ENCODE measurements at regions not wholly inside any gene's neighbourhood (a gene's known extent, or its start where the extent isn't known, plus 50 kb on each side); places are given as distances from the start of the nearest gene placed in this dataset.

DNA sequence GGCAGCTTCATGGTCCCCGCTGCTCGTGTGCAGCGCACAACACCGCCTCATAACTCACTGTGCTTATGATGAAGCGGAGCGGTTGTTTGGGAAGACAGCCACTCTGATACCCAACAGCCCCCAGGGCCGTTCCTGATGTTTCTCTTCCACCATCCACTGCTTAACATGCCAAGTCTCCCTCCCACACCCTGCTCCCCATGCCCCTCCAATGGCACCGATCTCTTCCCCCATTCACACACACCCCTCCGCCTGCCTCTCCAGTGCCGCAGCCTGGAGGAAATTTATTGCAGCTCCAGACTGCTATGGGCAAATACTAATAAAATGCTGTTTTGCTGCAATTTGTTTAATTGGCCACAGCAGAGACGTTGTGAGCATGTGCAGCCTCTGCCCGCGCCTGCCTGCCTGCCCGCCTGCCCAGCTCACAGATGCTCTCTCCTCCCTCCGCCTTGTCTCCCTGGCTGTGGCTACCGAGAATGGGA is 80.3 kb upstream of the LHX1 start:
- H3K4me3 ChIP-seq (ENCODE audit: low read depth, low read length) = no peak overlapping the region

DNA sequence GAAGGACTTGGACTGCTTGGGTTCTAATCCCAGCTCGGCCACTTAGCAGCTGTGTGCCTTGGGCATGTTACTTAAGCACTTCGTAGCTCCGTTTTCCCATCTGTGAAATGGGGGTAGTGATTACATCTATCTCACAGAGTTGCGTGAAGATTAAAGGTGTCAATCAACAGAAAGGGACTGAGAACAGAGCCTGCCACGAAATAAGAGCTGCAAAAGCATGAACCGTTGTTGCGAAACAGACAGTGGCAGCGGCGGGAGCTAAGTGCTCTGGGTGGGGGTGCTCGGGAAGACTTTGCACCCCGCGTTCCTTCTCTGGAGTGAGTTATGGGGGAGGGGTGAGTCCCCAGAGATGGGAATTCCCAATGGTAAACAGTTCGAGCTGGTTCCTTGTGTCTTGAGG is 79.6 kb upstream of the LHX1 start:
- H3K9ac ChIP-seq (ENCODE audit: low read depth, low read length) = no peak overlapping the region

More for the DNA sequence above, 80.3 kb upstream of the LHX1 start:
- H3K27me3 ChIP-seq (ENCODE audit: control insufficient read depth, insufficient read depth, low read length) = no peaks in the 10 kb centered on the region
- no peaks in the 10 kb centered on the region for H3K4me1 ChIP-seq (ENCODE audit: control insufficient read depth, insufficient read depth, low read length)
- no peak overlapping the region for H3K9ac ChIP-seq (ENCODE audit: low read depth, low read length)
- H3K9me3 ChIP-seq (ENCODE audit: control insufficient read depth, insufficient read depth, low read length) = no peaks in the 10 kb centered on the region
- no peaks in the 10 kb centered on the region for H3K36me3 ChIP-seq (ENCODE audit: control insufficient read depth, insufficient read depth, low read length)

DNA sequence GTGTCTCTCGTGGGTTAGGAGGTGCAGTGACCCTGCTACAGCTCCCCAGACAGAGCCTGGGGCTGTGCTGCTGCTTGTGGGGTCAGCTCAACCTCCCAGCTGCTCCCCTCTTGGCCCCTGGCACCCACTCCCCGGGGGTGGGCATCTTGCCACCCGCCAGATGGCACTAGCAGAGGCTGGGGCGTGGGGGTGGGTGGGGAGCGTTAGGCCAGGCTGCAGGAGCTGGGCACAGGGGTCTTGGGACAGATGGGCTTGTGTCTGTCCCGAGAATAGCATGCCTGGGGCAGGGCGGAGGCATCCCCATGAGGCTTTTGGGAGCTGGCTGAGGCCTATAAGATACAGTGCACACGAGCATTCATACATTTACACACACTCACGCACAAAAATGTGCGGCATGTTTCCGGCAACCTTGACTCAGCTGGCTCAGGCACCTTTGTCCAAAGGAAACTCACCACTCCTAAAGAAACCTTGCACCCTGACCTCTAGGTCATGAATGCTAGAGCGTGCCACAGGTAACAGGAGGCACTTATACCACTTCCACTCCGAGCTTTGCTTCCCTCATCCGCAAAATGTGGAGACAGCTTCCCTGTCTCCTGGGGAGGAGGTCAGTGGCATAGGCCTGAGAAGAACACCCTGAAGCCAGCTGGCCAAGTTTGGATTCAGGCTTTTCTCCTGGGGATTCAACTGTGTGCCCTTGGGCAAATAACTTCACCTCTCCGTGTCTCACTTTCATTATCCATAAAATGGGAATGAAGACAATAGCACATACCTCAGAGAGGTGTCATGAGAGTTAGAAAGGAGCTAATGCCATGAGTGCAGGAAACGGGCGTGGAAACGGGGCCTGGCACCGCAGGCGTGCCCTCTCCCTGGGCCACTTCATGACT is 78.9 kb upstream of the LHX1 start:
- Histone ChIP-seq H3K36me3 (ENCODE audit: control insufficient read depth, insufficient read depth, low read length) (no peaks in the 10 kb centered on the region), H3K4me3 (ENCODE audit: low read depth, low read length) (no peak overlapping the region), H3K9me3 (ENCODE audit: control insufficient read depth, insufficient read depth, low read length) (no peaks in the 10 kb centered on the region), H3K4me1 (ENCODE audit: control insufficient read depth, insufficient read depth, low read length) (no peaks in the 10 kb centered on the region), H3K27me3 (ENCODE audit: control insufficient read depth, insufficient read depth, low read length) (no peaks in the 10 kb centered on the region), H3K9ac (ENCODE audit: low read depth, low read length) (no peak overlapping the region)

More for the DNA sequence above, 79.6 kb upstream of the LHX1 start:
- no peaks in the 10 kb centered on the region for H3K36me3 ChIP-seq (ENCODE audit: control insufficient read depth, insufficient read depth, low read length)
- no peak overlapping the region for H3K4me3 ChIP-seq (ENCODE audit: low read depth, low read length)
- no peaks in the 10 kb centered on the region for H3K4me1 ChIP-seq (ENCODE audit: control insufficient read depth, insufficient read depth, low read length)
- no peaks in the 10 kb centered on the region for H3K9me3 ChIP-seq (ENCODE audit: control insufficient read depth, insufficient read depth, low read length)
- H3K27me3 ChIP-seq (ENCODE audit: control insufficient read depth, insufficient read depth, low read length) = no peaks in the 10 kb centered on the region

DNA sequence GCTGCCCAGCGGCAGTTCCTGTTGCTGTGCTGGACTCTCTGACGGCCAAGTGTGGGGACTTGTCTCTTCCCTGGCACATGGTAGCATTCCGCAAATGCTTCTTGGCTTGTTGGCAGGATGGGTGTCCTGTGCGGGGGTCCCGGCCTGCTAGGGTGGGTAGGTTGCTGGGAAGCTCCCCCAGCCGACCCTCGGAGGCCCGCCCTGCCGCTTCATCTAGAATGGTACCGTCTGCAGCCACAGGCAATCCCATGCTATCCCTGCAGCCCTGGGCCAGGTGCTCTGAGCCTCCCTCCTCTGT is 78.3 kb upstream of the LHX1 start:
- H3K9me3 ChIP-seq (ENCODE audit: control insufficient read depth, insufficient read depth, low read length) = no peaks in the 10 kb centered on the region
- no peaks in the 10 kb centered on the region for H3K27me3 ChIP-seq (ENCODE audit: control insufficient read depth, insufficient read depth, low read length)
- no peaks in the 10 kb centered on the region for H3K36me3 ChIP-seq (ENCODE audit: control insufficient read depth, insufficient read depth, low read length)
- H3K9ac ChIP-seq (ENCODE audit: low read depth, low read length) = no peak overlapping the region
- no peak overlapping the region for H3K4me3 ChIP-seq (ENCODE audit: low read depth, low read length)
- H3K4me1 ChIP-seq (ENCODE audit: control insufficient read depth, insufficient read depth, low read length) = no peaks in the 10 kb centered on the region

DNA sequence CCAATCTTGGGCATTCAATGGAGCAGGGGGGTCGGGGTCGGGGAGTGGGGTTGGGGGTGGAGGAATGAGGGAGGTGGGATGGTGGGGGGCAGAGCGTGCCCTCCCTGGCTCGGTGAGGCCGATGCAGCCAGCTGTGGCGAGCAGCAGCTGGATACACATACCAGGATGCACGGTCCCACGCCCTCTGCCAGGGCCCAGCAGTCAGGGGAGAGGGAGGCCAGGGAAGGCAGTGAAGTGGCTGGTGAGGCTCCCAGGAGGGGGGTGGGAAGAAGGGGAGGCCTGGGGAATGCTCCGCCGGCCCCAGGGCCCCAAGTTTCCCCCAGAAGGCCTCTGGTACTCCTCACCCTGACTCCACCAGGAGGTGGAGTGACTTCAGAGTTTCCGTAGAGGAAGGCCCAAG is 77.6 kb upstream of the LHX1 start:
- no peak overlapping the region for H3K4me3 ChIP-seq (ENCODE audit: low read depth, low read length)
- no peaks in the 10 kb centered on the region for H3K36me3 ChIP-seq (ENCODE audit: control insufficient read depth, insufficient read depth, low read length)
- H3K4me1 ChIP-seq (ENCODE audit: control insufficient read depth, insufficient read depth, low read length) = no peaks in the 10 kb centered on the region
- no peaks in the 10 kb centered on the region for H3K9me3 ChIP-seq (ENCODE audit: control insufficient read depth, insufficient read depth, low read length)
- no peak overlapping the region for H3K9ac ChIP-seq (ENCODE audit: low read depth, low read length)
- no peaks in the 10 kb centered on the region for H3K27me3 ChIP-seq (ENCODE audit: control insufficient read depth, insufficient read depth, low read length)

DNA sequence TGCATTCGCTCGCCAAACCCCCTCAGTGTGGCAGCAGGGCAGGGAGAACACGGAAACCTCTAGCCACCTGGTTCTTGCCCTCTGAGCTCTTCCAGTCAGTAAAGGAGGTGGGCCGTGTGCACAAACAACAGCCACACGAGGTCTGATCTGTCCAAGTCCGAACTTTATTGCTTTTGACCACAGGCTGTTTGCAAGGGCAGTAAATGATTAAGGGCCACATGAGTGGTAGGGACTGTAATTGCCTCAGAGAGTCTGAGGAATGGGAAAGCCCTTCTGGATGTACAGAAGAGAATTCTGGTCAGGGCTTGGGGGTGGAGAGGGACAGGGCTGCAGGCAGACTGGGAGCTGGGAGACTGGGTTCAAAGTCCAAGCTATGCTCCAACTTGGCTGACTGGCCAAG is 75.7 kb upstream of the LHX1 start:
- H3K9me3 ChIP-seq (ENCODE audit: control insufficient read depth, insufficient read depth, low read length) = no peaks in the 10 kb centered on the region
- H3K4me3 ChIP-seq (ENCODE audit: low read depth, low read length) = no peak overlapping the region
- H3K36me3 ChIP-seq (ENCODE audit: control insufficient read depth, insufficient read depth, low read length) = no peaks in the 10 kb centered on the region
- H3K27me3 ChIP-seq (ENCODE audit: control insufficient read depth, insufficient read depth, low read length) = no peaks in the 10 kb centered on the region
- H3K9ac ChIP-seq (ENCODE audit: low read depth, low read length) = no peak overlapping the region
- H3K4me1 ChIP-seq (ENCODE audit: control insufficient read depth, insufficient read depth, low read length) = no peaks in the 10 kb centered on the region

DNA sequence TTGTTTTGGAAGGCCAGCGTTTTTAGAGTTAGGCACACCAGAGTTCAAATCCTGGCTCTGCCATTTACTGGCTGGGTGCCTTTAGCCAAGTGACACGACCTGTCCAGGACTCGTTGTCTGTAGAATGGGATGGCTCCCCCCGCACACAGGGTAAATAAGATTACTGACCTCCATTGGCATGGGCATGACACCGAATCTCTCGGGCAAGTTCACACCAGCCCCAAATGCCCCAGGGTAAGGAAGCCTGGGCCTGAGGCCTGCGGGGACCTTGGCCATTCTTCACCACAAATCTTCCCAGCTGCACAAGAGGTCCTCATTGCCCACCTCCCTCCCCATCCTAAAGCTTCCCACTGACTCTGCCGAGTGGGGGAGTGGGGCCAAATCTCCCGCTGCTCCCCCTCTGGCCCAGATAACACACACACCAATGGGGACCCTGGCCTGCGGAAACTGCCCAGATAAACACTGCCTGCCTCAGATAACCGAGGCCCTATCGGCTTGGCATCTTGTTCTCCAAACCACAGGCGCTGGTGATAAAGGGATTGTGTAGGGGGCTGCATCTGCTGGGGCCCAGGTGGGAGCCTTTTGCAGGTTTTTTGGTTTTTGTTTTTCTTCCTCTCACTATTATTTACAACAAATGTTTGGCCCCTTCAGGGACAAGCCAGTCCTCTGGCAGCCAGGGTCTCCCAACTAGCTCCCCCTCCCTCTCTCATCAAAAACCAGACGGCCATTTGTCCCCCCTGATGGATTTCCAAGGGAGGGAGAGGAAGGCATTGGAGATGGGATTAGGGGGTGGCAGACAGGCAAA is 75.0 kb upstream of the LHX1 start:
- Histone ChIP-seq H3K9ac (ENCODE audit: low read depth, low read length) (no peak overlapping the region), H3K36me3 (ENCODE audit: control insufficient read depth, insufficient read depth, low read length) (no peaks in the 10 kb centered on the region), H3K27me3 (ENCODE audit: control insufficient read depth, insufficient read depth, low read length) (no peaks in the 10 kb centered on the region), H3K4me1 (ENCODE audit: control insufficient read depth, insufficient read depth, low read length) (no peaks in the 10 kb centered on the region), H3K4me3 (ENCODE audit: low read depth, low read length) (no peak overlapping the region), H3K9me3 (ENCODE audit: control insufficient read depth, insufficient read depth, low read length) (no peaks in the 10 kb centered on the region)

DNA sequence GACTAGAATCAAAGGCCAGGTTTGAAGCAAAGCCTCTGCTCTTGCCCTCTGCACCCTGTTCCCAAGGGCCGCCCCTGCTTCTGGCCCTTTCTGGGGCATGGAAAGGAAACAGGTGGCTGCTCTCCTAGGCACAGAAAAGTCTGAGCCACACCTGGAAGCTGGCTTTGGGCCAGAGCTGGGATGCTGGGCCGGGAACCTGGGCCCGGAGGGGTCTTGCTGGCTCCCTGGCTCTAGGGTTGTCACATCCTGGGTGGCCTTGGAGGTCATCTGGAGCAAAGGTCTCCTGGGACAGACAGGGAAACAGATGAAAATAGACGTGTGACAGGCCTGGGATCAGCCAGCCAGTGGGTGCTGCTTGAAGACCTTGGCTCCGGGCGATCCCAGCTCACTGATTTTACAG is 74.1 kb upstream of the LHX1 start:
- no peak overlapping the region for H3K4me3 ChIP-seq (ENCODE audit: low read depth, low read length)
- H3K27me3 ChIP-seq (ENCODE audit: control insufficient read depth, insufficient read depth, low read length) = no peaks in the 10 kb centered on the region
- no peak overlapping the region for H3K9ac ChIP-seq (ENCODE audit: low read depth, low read length)

DNA sequence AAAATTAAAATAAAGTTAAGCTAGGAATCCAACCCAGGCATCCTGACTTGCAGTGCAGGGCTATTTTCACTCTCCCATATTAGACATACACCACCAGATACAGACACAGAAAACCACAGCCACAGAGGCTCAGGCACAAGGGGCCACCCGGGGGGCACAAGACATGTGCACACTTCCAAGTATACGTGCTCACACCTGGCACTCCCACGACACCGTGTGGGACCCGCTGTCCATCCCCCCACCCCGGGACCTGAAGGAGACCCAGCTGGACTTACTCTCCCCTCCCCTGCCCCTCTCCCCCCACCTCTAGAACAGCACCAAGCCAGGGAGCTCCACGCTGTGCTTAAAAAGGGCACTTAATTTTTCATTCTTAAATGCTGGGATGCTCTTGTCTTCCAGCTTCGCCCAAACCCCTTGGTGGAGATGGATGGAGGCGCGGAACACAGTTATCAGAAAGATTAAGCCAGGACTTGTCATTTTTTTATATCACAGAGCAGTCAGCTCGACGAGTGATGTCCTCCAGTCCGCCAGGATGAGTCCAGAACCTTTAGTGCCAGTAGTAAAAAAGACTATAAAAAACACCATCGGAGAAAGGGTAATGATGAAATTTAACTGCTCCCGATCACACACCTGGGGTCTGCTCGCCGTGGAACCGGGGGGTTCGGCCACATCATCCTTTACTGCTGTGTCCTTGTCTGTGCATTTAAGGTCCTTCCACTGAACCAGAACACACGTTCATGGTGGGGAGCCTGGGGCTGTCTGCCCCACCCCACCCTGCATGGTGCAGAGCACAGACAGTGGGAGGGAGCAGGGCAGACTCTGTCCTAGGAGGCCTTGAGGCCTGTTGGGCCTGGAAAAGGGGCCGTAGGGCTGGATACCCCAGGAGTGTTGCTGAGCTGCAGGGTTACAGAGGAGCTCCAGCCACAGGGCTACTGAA is 73.3 kb upstream of the LHX1 start:
- no peaks in the 10 kb centered on the region for H3K9me3 ChIP-seq (ENCODE audit: control insufficient read depth, insufficient read depth, low read length)
- H3K36me3 ChIP-seq (ENCODE audit: control insufficient read depth, insufficient read depth, low read length) = no peaks in the 10 kb centered on the region
- H3K9ac ChIP-seq (ENCODE audit: low read depth, low read length) = no peak overlapping the region
- H3K27me3 ChIP-seq (ENCODE audit: control insufficient read depth, insufficient read depth, low read length) = no peaks in the 10 kb centered on the region
- no peaks in the 10 kb centered on the region for H3K4me1 ChIP-seq (ENCODE audit: control insufficient read depth, insufficient read depth, low read length)
- H3K4me3 ChIP-seq (ENCODE audit: low read depth, low read length) = no peak overlapping the region

More for the DNA sequence above, 74.1 kb upstream of the LHX1 start:
- Histone ChIP-seq H3K4me1 (ENCODE audit: control insufficient read depth, insufficient read depth, low read length) (no peaks in the 10 kb centered on the region), H3K9me3 (ENCODE audit: control insufficient read depth, insufficient read depth, low read length) (no peaks in the 10 kb centered on the region), H3K36me3 (ENCODE audit: control insufficient read depth, insufficient read depth, low read length) (no peaks in the 10 kb centered on the region)

DNA sequence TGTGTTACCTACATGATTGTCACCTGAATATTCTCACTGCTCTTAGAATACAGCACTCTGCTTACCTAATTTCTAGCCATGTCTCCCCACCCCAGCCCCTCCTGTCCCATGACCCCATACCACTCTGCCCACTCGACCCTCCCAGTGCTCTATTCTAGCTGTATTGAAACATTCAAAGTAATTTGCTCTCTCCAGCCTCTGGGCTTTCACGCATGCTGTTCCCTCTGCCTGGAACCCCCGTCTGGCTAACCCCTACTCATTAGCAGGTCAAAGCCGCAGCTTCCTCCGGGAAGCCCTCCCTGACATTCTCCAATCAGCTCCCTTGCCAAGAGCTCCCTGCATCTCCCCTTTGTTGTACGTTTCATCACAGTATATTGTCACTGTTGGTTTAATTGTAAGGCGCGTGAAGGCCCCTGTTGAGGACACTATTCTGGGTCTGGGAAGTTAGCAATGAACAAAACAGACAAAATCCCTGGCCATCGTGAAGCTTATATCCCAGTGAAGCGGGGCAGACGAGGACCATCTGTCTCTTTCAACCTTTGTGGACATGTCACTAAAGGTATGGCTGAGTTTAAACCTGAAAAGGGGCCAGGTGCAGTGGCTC is 72.3 kb upstream of the LHX1 start:
- no peak overlapping the region for H3K4me3 ChIP-seq (ENCODE audit: low read depth, low read length)
- no peak overlapping the region for H3K9ac ChIP-seq (ENCODE audit: low read depth, low read length)
- no peaks in the 10 kb centered on the region for H3K27me3 ChIP-seq (ENCODE audit: control insufficient read depth, insufficient read depth, low read length)
- H3K36me3 ChIP-seq (ENCODE audit: control insufficient read depth, insufficient read depth, low read length) = no peaks in the 10 kb centered on the region
- no peaks in the 10 kb centered on the region for H3K9me3 ChIP-seq (ENCODE audit: control insufficient read depth, insufficient read depth, low read length)
- H3K4me1 ChIP-seq (ENCODE audit: control insufficient read depth, insufficient read depth, low read length) = no peaks in the 10 kb centered on the region

DNA sequence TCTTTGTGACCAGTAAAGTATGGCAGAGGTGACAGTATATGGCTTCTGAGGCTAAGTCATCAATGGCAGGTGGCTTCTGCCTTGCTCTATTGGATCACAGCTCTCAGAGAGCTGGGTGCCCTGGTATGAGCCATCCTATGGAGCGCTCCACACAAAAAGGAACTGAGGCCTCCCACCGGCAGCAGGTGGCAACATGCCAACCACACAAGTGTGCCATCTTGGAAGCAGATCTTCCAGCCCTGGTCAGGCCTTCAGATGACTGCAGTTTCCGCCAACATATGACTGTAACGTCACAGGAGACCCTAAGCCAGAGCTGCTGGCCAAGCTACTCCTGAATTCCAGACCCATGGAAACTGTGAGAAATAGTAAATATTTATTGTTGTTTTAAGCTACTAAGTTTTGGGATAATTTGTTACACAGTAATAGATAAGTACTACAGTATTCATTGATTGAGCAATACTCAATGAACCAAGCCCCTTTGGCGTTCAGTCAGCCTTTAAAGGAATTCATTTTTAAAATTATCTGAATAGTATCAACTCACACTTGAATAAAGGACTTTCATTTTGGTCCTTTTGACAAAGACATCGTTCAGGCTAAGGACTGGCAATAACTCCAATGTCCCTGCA is 69.4 kb upstream of the LHX1 start:
- no peak overlapping the region for H3K4me3 ChIP-seq (ENCODE audit: low read depth, low read length)
- H3K9me3 ChIP-seq (ENCODE audit: control insufficient read depth, insufficient read depth, low read length) = no peaks in the 10 kb centered on the region
- H3K27me3 ChIP-seq (ENCODE audit: control insufficient read depth, insufficient read depth, low read length) = no peaks in the 10 kb centered on the region
- no peaks in the 10 kb centered on the region for H3K36me3 ChIP-seq (ENCODE audit: control insufficient read depth, insufficient read depth, low read length)
- H3K4me1 ChIP-seq (ENCODE audit: control insufficient read depth, insufficient read depth, low read length) = no peaks in the 10 kb centered on the region
- no peak overlapping the region for H3K9ac ChIP-seq (ENCODE audit: low read depth, low read length)

All from iPS-15b (cell line).